Activated CD4-positive, alpha-beta T cell treated with anti-CD3 and anti-CD28 coated beads for 36 hours (primary cell): ENCODE measurements at regions not wholly inside any gene's neighbourhood (a gene's known extent, or its start where the extent isn't known, plus 50 kb on each side); places are given as distances from the start of the nearest gene placed in this dataset.

Source experiments
- ATAC-seq: fragments of 200-7000 bp; cut with Tn5 transposase; one replicate; pipeline ENCODE4 v1.10.0; 2021; ENCODE audit warnings: mild to moderate bottlenecking, moderate library complexity
- CTCF ChIA-PET: fragments of 350-600 bp; sonication (Branson Sonifier 250); formaldehyde crosslinking; loops from one replicate; lab custom pipeline; 2021; ENCODE audit warnings: antibody characterized with exemption; lab: Charles Lee
- POLR2A ChIA-PET: fragments of 350-600 bp; sonication (Branson Sonifier 250); formaldehyde crosslinking; loops from one replicate; lab custom pipeline; 2021; ENCODE audit warnings: antibody characterized with exemption, inconsistent platforms; lab: Charles Lee
- DNase-seq: peaks from one replicate; pipeline ENCODE4 v3.0.0-alpha.2; 2020
- H3K27ac Mint-ChIP-seq: one replicate; pipeline ENCODE4 v1.8.0; 2021; ENCODE audit warnings: mixed read lengths
- H3K27me3 Mint-ChIP-seq: one replicate; pipeline ENCODE4 v1.8.0; 2021; ENCODE audit warnings: mixed read lengths
- H3K36me3 Mint-ChIP-seq: one replicate; pipeline ENCODE4 v1.8.0; 2021; ENCODE audit warnings: low read depth, mixed read lengths
- H3K4me1 Mint-ChIP-seq: one replicate; pipeline ENCODE4 v1.8.0; 2021; ENCODE audit warnings: mixed read lengths
- H3K4me3 Mint-ChIP-seq: one replicate; pipeline ENCODE4 v1.8.0; 2021; ENCODE audit warnings: mild to moderate bottlenecking, moderate library complexity, mixed read lengths
- H3K9me3 Mint-ChIP-seq: one replicate; pipeline ENCODE4 v1.8.0; 2021; ENCODE audit warnings: low read depth, mixed read lengths
- intact Hi-C, 2 experiments: fragments of 100-400 bp; cut with DNase I in 1 of 2; cut with micrococcal nuclease in 1 of 2; formaldehyde crosslinking; loops; one replicate each; pipeline versions ENCODE4 v1.14.2 to v1.15.1; 2022 to 2024; cut with DNase I, micrococcal nuclease

- CTCF ChIA-PET: interaction anchor here (3.1 kb wide), 1 partner anchor 11 kb away, joined by 9 read pairs; no protein-coding TSS in a partner anchor
- no peak for DNase-seq
- intact Hi-C loops: loop anchor here in 1 of 2 experiments (5.0 kb wide), 1 partner anchor 82 kb away; no protein-coding TSS in a partner anchor
- H3K4me1 Mint-ChIP-seq: no peaks in the 10 kb centered on the region
- no peak overlapping the region for H3K27ac Mint-ChIP-seq
- POLR2A ChIA-PET: no interaction called here
- no peak overlapping the region for H3K4me3 Mint-ChIP-seq
- no peak for ATAC-seq
- H3K36me3 Mint-ChIP-seq: no peaks in the 10 kb centered on the region
- no peaks in the 10 kb centered on the region for H3K27me3 Mint-ChIP-seq
- H3K9me3 Mint-ChIP-seq: peaks cover 1% of the 10 kb centered on the region
These were observed 178.7 kb downstream of the SPRY1 start for GRCh38 chr4:123575291-123575690.

- Mint-ChIP-seq H3K4me3 (no peak overlapping the region), H3K4me1 (no peaks in the 10 kb centered on the region), H3K27ac (no peak overlapping the region), H3K9me3 (peaks cover 16% of the 10 kb centered on the region), H3K36me3 (peaks cover 2% of the 10 kb centered on the region), H3K27me3 (no peaks in the 10 kb centered on the region)
- DNase-seq (no peak), ATAC-seq (no peak)
- CTCF ChIA-PET: interaction anchor here (3.1 kb wide), 1 partner anchor 13 kb away, joined by 9 read pairs; no protein-coding TSS in a partner anchor
- intact Hi-C loops: loop anchor here in 1 of 2 experiments (5.0 kb wide), 1 partner anchor 80 kb away; no protein-coding TSS in a partner anchor
- POLR2A ChIA-PET: no interaction called here
These were observed 180.8 kb downstream of the SPRY1 start for GRCh38 chr4:123577225-123577906.

GRCh38 chr4:123578276-123579029 is 181.9 kb downstream of the SPRY1 start:
- no peaks in the 10 kb centered on the region for H3K4me1 Mint-ChIP-seq
- CTCF ChIA-PET: interaction anchor here (1.1 kb wide), 1 partner anchor 15 kb away, joined by 3 read pairs; no protein-coding TSS in a partner anchor
- ATAC-seq: no peak
- intact Hi-C loops: loop anchor here in 1 of 2 experiments (5.0 kb wide), 1 partner anchor 79 kb away; no protein-coding TSS in a partner anchor
- peaks cover 16% of the 10 kb centered on the region for H3K9me3 Mint-ChIP-seq
- H3K36me3 Mint-ChIP-seq: peaks cover 2% of the 10 kb centered on the region
- no peak for DNase-seq
- H3K27ac Mint-ChIP-seq: no peak overlapping the region
- no peaks in the 10 kb centered on the region for H3K27me3 Mint-ChIP-seq
- H3K4me3 Mint-ChIP-seq: no peak overlapping the region
- POLR2A ChIA-PET: no interaction called here

- Mint-ChIP-seq H3K27me3 (no peaks in the 10 kb centered on the region), H3K9me3 (peaks cover 16% of the 10 kb centered on the region), H3K36me3 (peaks cover 2% of the 10 kb centered on the region), H3K27ac (no peak overlapping the region), H3K4me1 (no peaks in the 10 kb centered on the region), H3K4me3 (no peak overlapping the region)
- POLR2A ChIA-PET: no interaction called here
- ATAC-seq (no peak), DNase-seq (no peak)
- intact Hi-C loops: loop anchor here in 1 of 2 experiments (5.0 kb wide), 1 partner anchor 77 kb away; no protein-coding TSS in a partner anchor
- CTCF ChIA-PET: interaction anchor here (0.6 kb wide), 1 partner anchor 91 kb away, joined by 3 read pairs; no protein-coding TSS in a partner anchor
These were observed 183.4 kb downstream of the SPRY1 start for GRCh38 chr4:123579961-123580360.

- intact Hi-C loops: no loop called here
- ChIA-PET CTCF (interaction anchor here (0.6 to 1.4 kb wide), 3 partner anchors 10 to 367 kb away, joined by 3 to 4 read pairs (median 3); no protein-coding TSS in a partner anchor), POLR2A (no interaction called here)
- ATAC-seq (no peak), DNase-seq (no peak)
- Mint-ChIP-seq H3K4me3 (no peak overlapping the region), H3K36me3 (peaks cover 2% of the 10 kb centered on the region), H3K27ac (no peak overlapping the region), H3K9me3 (peaks cover 16% of the 10 kb centered on the region), H3K27me3 (no peaks in the 10 kb centered on the region), H3K4me1 (no peaks in the 10 kb centered on the region)
These were observed 184.5 kb downstream of the SPRY1 start for GRCh38 chr4:123580981-123581664.

GRCh38 chr4:123581802-123582201 is 185.2 kb downstream of the SPRY1 start:
- intact Hi-C loops: no loop called here
- no peak for ATAC-seq
- no peak for DNase-seq
- Mint-ChIP-seq H3K4me3 (no peak overlapping the region), H3K36me3 (peaks cover 2% of the 10 kb centered on the region), H3K27ac (no peak overlapping the region), H3K4me1 (no peaks in the 10 kb centered on the region), H3K27me3 (no peaks in the 10 kb centered on the region), H3K9me3 (peaks cover 16% of the 10 kb centered on the region)
- POLR2A ChIA-PET: no interaction called here
- CTCF ChIA-PET: interaction anchor here (0.6 to 1.4 kb wide), 2 partner anchors 10 to 368 kb away, joined by 3 to 4 read pairs; no protein-coding TSS in a partner anchor

GRCh38 chr4:123583043-123583442 is 186.4 kb downstream of the SPRY1 start:
- ChIA-PET POLR2A (no interaction called here), CTCF (interaction anchor here (1.0 kb wide), 1 partner anchor 9 kb away, joined by 3 read pairs; no protein-coding TSS in a partner anchor)
- Mint-ChIP-seq H3K4me3 (no peak overlapping the region), H3K27me3 (no peaks in the 10 kb centered on the region), H3K9me3 (peaks cover 16% of the 10 kb centered on the region), H3K4me1 (no peaks in the 10 kb centered on the region), H3K27ac (no peak overlapping the region), H3K36me3 (peaks cover 2% of the 10 kb centered on the region)
- intact Hi-C loops: no loop called here
- DNase-seq (no peak), ATAC-seq (no peak)

- CTCF ChIA-PET: no interaction called here
- Mint-ChIP-seq H3K9me3 (peaks cover 14% of the 10 kb centered on the region), H3K4me1 (no peaks in the 10 kb centered on the region), H3K27ac (no peak overlapping the region), H3K4me3 (no peak overlapping the region), H3K36me3 (peaks cover 2% of the 10 kb centered on the region), H3K27me3 (no peaks in the 10 kb centered on the region)
- intact Hi-C loops: no loop called here
- no peak for DNase-seq
- POLR2A ChIA-PET: no interaction called here
- ATAC-seq: no peak
These were observed 188.5 kb downstream of the SPRY1 start for GRCh38 chr4:123585111-123585510.

- Mint-ChIP-seq H3K27ac (no peak overlapping the region), H3K9me3 (no peaks in the 10 kb centered on the region), H3K4me1 (no peaks in the 10 kb centered on the region), H3K4me3 (no peak overlapping the region), H3K27me3 (no peaks in the 10 kb centered on the region), H3K36me3 (no peaks in the 10 kb centered on the region)
- ChIA-PET POLR2A (no interaction called here), CTCF (interaction anchor here (1.1 kb wide), 1 partner anchor 24 kb away, joined by 3 read pairs; no protein-coding TSS in a partner anchor)
- intact Hi-C loops: loop anchor here in 1 of 2 experiments (1.0 kb wide), 1 partner anchor 16 kb away; no protein-coding TSS in a partner anchor
- DNase-seq (no peak), ATAC-seq (no peak)
These were observed 191.4 kb downstream of the SPRY1 start for GRCh38 chr4:123587983-123588494.

- Mint-ChIP-seq H3K36me3 (no peaks in the 10 kb centered on the region), H3K27ac (no peak overlapping the region), H3K27me3 (no peaks in the 10 kb centered on the region), H3K4me3 (no peak overlapping the region), H3K4me1 (no peaks in the 10 kb centered on the region), H3K9me3 (no peaks in the 10 kb centered on the region)
- intact Hi-C loops: loop anchor here in 1 of 2 experiments (1.0 kb wide), 1 partner anchor 16 kb away; no protein-coding TSS in a partner anchor
- POLR2A ChIA-PET: no interaction called here
- DNase-seq (no peak), ATAC-seq (no peak)
- CTCF ChIA-PET: interaction anchor here (1.1 kb wide), 2 partner anchors 17 to 24 kb away, joined by 3 read pairs; no protein-coding TSS in a partner anchor
These were observed 192.1 kb downstream of the SPRY1 start for GRCh38 chr4:123588631-123589241.
